Activated CD4-positive, CD25-positive, alpha-beta regulatory T cell (primary cell): ENCODE measurements at regions not wholly inside any gene's neighbourhood (a gene's known extent, or its start where the extent isn't known, plus 50 kb on each side); places are given as distances from the start of the nearest gene placed in this dataset.
"Not testable (repeated sequence)": the region's sequence is repeated elsewhere in the genome, so short reads cannot be mapped to it uniquely, and the experiment has no call there.

ENCODE experiments used
- DNase-seq, 4 experiments: peaks; one replicate each; lab custom pipeline; 2025; lab: John Stamatoyannopoulos, UW

- no peak for DNase-seq
Observed at GRCh38 chr4:128451270-128451905, 163.8 kb upstream of the PGRMC2 start.

- no peak for DNase-seq
Observed at GRCh38 chr4:128450326-128451120, 162.9 kb upstream of the PGRMC2 start.

GRCh38 chr4:128449251-128449650, 161.6 kb upstream of the PGRMC2 start:
- DNase-seq: no peak

GRCh38 chr4:128444544-128445302, 157.1 kb upstream of the PGRMC2 start:
- DNase-seq: no peak

- no peak for DNase-seq
Observed at GRCh38 chr4:128440923-128441322, 153.3 kb upstream of the PGRMC2 start.

- not testable (repeated sequence) for DNase-seq
Observed at GRCh38 chr4:128437023-128437422, 149.4 kb upstream of the PGRMC2 start.

- not testable (repeated sequence) for DNase-seq
Observed at GRCh38 chr4:128429023-128429613, 141.5 kb upstream of the PGRMC2 start.

- DNase-seq: no peak
Observed at GRCh38 chr4:128428397-128428796, 140.8 kb upstream of the PGRMC2 start.

- DNase-seq: no peak
Observed at GRCh38 chr4:128427832-128428366, 140.3 kb upstream of the PGRMC2 start.

GRCh38 chr4:128424527-128425497, 137.2 kb upstream of the PGRMC2 start:
- no peak for DNase-seq

GRCh38 chr4:128422296-128422695, 134.7 kb upstream of the PGRMC2 start:
- DNase-seq: not testable (repeated sequence)

- DNase-seq: no peak
Observed at GRCh38 chr4:128416921-128417320, 129.3 kb upstream of the PGRMC2 start.

GRCh38 chr4:128410037-128410436, 122.4 kb upstream of the PGRMC2 start:
- no peak for DNase-seq

- DNase-seq: no peak
Observed at GRCh38 chr4:128403586-128403985, 116.0 kb upstream of the PGRMC2 start.

GRCh38 chr4:128394778-128395177, 107.2 kb upstream of the PGRMC2 start:
- DNase-seq: no peak

- DNase-seq: no peak
Observed at GRCh38 chr4:128393101-128393704, 105.6 kb upstream of the PGRMC2 start.

GRCh38 chr4:128390475-128390996, 102.9 kb upstream of the PGRMC2 start:
- no peak for DNase-seq

GRCh38 chr4:128388796-128389195, 101.2 kb upstream of the PGRMC2 start:
- no peak for DNase-seq

- no peak for DNase-seq
Observed at GRCh38 chr4:128388352-128388630, 100.7 kb upstream of the PGRMC2 start.

- no peak for DNase-seq
Observed at GRCh38 chr4:128387600-128388351, 100.2 kb upstream of the PGRMC2 start.
